Gastrocnemius medialis (tissue), 4 donors: ENCODE measurements at regions not wholly inside any gene's neighbourhood (a gene's known extent, or its start where the extent isn't known, plus 50 kb on each side); places are given as distances from the start of the nearest gene placed in this dataset.

Experiments
- ATAC-seq, 2 donors: fragments of 150-250 bp; one replicate each; pipeline ENCODE4 v1.9.1; 2016
- DNase-seq, 2 donors: peaks; one replicate each; pipeline ENCODE4 v3.0.0-alpha.2; 2019
- H3K27ac ChIP-seq, 4 donors: fragments of 200-600 bp; sonication (generic); 1 replicate in 1 of 4; 2 replicates in 3 of 4; pipeline ENCODE4 v1.5.1; 2016 to 2018; ENCODE audit warnings: mild to moderate bottlenecking in 2 of 4, moderate library complexity in 1 of 4
- H3K27me3 ChIP-seq, 3 donors: fragments of 200-600 bp; sonication (generic) in 2 of 3; 1 replicate in 1 of 3; 2 replicates in 2 of 3; pipeline versions ENCODE4 v1.5.1 to v1.6.0; 2016 to 2019; ENCODE audit warnings: mild to moderate bottlenecking in 1 of 3, moderate library complexity in 1 of 3
- H3K36me3 ChIP-seq, 2 donors: fragments of 200-600 bp; sonication (generic) in 1 of 2; one replicate each; pipeline ENCODE4 v1.5.1; 2017 to 2018
- H3K4me1 ChIP-seq, 2 donors: fragments of 200-600 bp; sonication (generic) in 1 of 2; one replicate each; pipeline ENCODE4 v1.5.1; 2016 to 2017; ENCODE audit warnings: mild to moderate bottlenecking in 2 of 2
- H3K4me3 ChIP-seq, 4 donors: fragments of 200-600 bp; sonication (generic) in 3 of 4; 1 replicate in 1 of 4; 2 replicates in 3 of 4; pipeline ENCODE4 v1.5.1; 2016 to 2019; ENCODE audit warnings: mild to moderate bottlenecking in 2 of 4
- H3K9me3 ChIP-seq, 3 donors: fragments of 200-600 bp; sonication (generic) in 2 of 3; 1 replicate in 1 of 3; 2 replicates in 2 of 3; pipeline ENCODE4 v1.5.1; 2016 to 2019
- POLR2A ChIP-seq, 2 donors: fragments of 450-650 bp; IDR thresholded peaks; one replicate each; pipeline ENCODE4 v1.6.1; 2017; ENCODE audit warnings: antibody characterized with exemption in 2 of 2, mild to moderate bottlenecking in 2 of 2, moderate library complexity in 2 of 2
- in situ Hi-C, 4 donors: fragments of 200-750 bp; cut with MboI; loops; one replicate each; pipeline versions ENCODE4 v1.15.0 to v1.8.0; 2017; ENCODE audit warnings: low sequenced_read_pairs in 4 of 4
- intact Hi-C: fragments of 100-400 bp; cut with DNase I; formaldehyde crosslinking; loops from one replicate; pipeline ENCODE4 v1.15.1; 2023; ENCODE audit warnings: low total_unique reads
- TF ChIP-seq, protein P1 (sequence below), 5 experiments: fragments of 450-650 bp in 3 of 5; fragments of 200-600 bp in 2 of 5; sonication (generic) in 2 of 5; IDR thresholded peaks in 4 of 5; conservative IDR thresholded peaks in 1 of 5; 1 replicate in 4 of 5; 2 replicates in 1 of 5; pipeline ENCODE4 v1.5.1; 2016 to 2019; ENCODE audit warnings: antibody characterized with exemption in 5 of 5, mild to moderate bottlenecking in 3 of 5, moderate library complexity in 3 of 5

DNA sequence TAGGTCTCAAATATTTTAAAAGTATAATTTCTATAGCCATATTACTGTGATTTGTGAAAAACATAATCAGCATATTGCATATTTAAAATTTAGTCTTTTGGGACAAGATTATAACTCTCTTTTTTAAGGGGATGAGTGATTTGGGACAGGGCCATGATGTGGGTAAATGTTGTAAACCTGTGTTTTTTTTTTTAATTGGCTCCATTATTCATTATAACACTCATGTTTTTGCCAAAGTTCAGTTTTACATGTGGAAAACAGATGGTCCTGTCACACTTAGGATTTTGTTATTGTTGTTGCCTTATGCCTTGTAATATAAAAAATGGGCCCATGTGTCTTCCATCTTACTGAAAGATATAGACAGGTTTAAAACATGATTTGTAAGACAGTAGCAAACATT, 1413.5 kb upstream of the RAG2 start:
- H3K9me3 ChIP-seq: no peaks in the 10 kb centered on the region
- DNase-seq (no peak), ATAC-seq (no peak)
- no peaks in the 10 kb centered on the region for H3K36me3 ChIP-seq
- H3K27ac ChIP-seq: no peak overlapping the region
- in situ Hi-C loops: no loop called here
- H3K27me3 ChIP-seq: no peaks in the 10 kb centered on the region
- H3K4me1 ChIP-seq: no peaks in the 10 kb centered on the region
- intact Hi-C loops: no loop called here
- H3K4me3 ChIP-seq: no peak overlapping the region
- TF ChIP-seq POLR2A (IDR thresholded peaks at IDR 0.05): no peak

DNA sequence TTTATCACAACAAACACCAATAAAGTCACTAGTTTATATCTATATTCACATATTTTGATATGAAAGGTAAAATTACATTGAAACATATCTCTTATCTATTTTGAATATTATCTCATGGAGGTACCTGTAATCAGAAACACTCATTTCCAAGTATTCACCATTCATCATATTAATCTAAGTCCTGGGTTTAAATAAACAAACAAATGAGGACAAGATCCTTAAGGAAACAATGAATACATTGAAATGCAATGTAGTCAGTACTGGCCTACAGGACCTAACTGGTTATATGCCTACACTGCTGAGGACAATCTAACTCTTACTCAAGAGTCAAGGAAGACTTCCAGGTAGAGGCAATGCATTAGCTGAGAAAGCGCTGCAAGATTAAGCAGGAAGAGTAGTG, 1411.9 kb upstream of the RAG2 start:
- DNase-seq (no peak), ATAC-seq (no peak)
- Histone ChIP-seq H3K9me3 (no peaks in the 10 kb centered on the region), H3K4me1 (no peaks in the 10 kb centered on the region), H3K27me3 (no peaks in the 10 kb centered on the region), H3K4me3 (no peak overlapping the region), H3K36me3 (no peaks in the 10 kb centered on the region), H3K27ac (no peak overlapping the region)
- intact Hi-C loops (no loop called here), in situ Hi-C loops (no loop called here)
- TF ChIP-seq POLR2A (IDR thresholded peaks at IDR 0.05): no peak
- TF ChIP-seq, protein P1, sequence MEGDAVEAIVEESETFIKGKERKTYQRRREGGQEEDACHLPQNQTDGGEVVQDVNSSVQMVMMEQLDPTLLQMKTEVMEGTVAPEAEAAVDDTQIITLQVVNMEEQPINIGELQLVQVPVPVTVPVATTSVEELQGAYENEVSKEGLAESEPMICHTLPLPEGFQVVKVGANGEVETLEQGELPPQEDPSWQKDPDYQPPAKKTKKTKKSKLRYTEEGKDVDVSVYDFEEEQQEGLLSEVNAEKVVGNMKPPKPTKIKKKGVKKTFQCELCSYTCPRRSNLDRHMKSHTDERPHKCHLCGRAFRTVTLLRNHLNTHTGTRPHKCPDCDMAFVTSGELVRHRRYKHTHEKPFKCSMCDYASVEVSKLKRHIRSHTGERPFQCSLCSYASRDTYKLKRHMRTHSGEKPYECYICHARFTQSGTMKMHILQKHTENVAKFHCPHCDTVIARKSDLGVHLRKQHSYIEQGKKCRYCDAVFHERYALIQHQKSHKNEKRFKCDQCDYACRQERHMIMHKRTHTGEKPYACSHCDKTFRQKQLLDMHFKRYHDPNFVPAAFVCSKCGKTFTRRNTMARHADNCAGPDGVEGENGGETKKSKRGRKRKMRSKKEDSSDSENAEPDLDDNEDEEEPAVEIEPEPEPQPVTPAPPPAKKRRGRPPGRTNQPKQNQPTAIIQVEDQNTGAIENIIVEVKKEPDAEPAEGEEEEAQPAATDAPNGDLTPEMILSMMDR (IDR thresholded peaks at IDR 0.05 in 4 of 5, conservative IDR thresholded peaks at IDR 0.05 in 1 of 5): no peak

DNA sequence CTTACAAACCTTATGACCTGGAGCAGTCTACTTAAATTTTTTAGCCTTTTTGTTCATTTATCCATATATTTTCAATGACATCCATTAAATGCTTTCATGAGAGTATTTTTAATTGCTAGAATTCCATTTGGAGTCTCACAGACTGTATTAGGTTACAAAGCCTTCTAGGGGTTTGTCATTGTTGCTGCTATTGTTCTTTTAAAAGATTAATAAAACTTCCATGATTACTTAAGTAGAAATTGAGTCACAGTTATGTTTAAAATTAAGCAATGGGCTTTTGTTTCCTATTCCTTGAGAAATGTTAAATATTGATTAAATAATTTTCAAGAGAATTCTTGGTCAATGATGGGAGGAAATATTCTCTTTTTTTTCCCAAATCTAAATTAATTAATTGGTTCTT, 1408.4 kb upstream of the RAG2 start:
- no peak overlapping the region for H3K4me3 ChIP-seq
- no peaks in the 10 kb centered on the region for H3K9me3 ChIP-seq
- no peak overlapping the region for H3K27ac ChIP-seq
- no peak for TF ChIP-seq POLR2A (IDR thresholded peaks at IDR 0.05)
- TF ChIP-seq, protein P1 (IDR thresholded peaks at IDR 0.05 in 4 of 5, conservative IDR thresholded peaks at IDR 0.05 in 1 of 5): no peak
- H3K36me3 ChIP-seq: no peaks in the 10 kb centered on the region
- DNase-seq (no peak), ATAC-seq (no peak)
- no peaks in the 10 kb centered on the region for H3K4me1 ChIP-seq
- intact Hi-C loops (no loop called here), in situ Hi-C loops (no loop called here)
- H3K27me3 ChIP-seq: no peaks in the 10 kb centered on the region

DNA sequence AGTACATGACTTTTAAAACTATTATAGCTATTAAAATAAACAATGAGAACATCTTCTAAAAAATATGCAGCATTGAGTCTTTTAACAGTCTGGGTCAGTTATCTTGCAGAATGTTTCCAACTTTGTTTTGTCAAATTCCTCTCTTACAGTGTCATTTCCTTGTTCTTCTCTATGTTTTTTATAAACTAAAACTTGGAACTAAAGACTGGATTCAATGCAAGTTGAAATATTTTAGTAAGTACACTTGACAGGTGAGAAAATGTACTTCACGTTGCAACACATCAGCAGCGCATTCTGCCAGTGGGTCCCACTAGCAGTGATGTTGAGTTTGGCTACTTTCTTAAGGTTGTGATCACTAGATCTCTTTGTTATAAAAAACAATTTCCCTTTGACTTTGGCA, 1407.6 kb upstream of the RAG2 start:
- no peak for DNase-seq
- no peaks in the 10 kb centered on the region for H3K4me1 ChIP-seq
- H3K27me3 ChIP-seq: no peaks in the 10 kb centered on the region
- H3K27ac ChIP-seq: no peak overlapping the region
- in situ Hi-C loops (no loop called here), intact Hi-C loops (no loop called here)
- H3K9me3 ChIP-seq: no peaks in the 10 kb centered on the region
- no peaks in the 10 kb centered on the region for H3K36me3 ChIP-seq
- no peak overlapping the region for H3K4me3 ChIP-seq
- no peak for TF ChIP-seq POLR2A (IDR thresholded peaks at IDR 0.05)
- TF ChIP-seq, protein P1 (IDR thresholded peaks at IDR 0.05 in 4 of 5, conservative IDR thresholded peaks at IDR 0.05 in 1 of 5): no peak
- ATAC-seq: no peak

DNA sequence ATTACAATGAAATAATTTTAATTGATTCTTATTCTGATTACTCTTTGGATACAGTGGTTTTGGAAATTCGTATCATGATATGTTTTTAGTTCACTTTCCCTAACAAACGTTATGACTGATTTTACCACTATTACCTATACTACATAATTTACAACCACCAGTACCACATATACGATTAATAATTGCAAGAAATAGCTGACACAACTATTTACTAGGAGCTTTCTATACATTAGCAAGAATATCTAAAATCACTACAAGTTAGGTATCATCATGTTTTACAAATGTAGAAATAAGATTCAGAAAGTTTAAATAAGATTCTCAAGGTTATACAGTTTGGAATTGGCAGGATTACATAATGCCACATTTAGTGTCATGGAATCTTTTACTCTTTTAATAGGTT, 1401.1 kb upstream of the RAG2 start:
- in situ Hi-C loops (no loop called here), intact Hi-C loops (no loop called here)
- Histone ChIP-seq H3K9me3 (peaks cover 0 to 1% (median 0%) of the 10 kb centered on the region in 3 donors), H3K4me1 (no peaks in the 10 kb centered on the region), H3K36me3 (no peaks in the 10 kb centered on the region), H3K27ac (no peak overlapping the region), H3K27me3 (no peaks in the 10 kb centered on the region), H3K4me3 (no peak overlapping the region)
- ATAC-seq (no peak), DNase-seq (no peak)
- no peak for TF ChIP-seq POLR2A (IDR thresholded peaks at IDR 0.05)
- TF ChIP-seq, protein P1 (IDR thresholded peaks at IDR 0.05 in 4 of 5, conservative IDR thresholded peaks at IDR 0.05 in 1 of 5): no peak
